H1 (cell line): ENCODE measurements at regions not wholly inside any gene's neighbourhood (a gene's known extent, or its start where the extent isn't known, plus 50 kb on each side); places are given as distances from the start of the nearest gene placed in this dataset.

Experiments
- CTCF ChIA-PET: fragments of 300-600 bp; sonication (Branson Sonifier 250); formaldehyde crosslinking; loops from one replicate; lab custom pipeline; 2021; ENCODE audit not compliant: partially characterized antibody; lab: Charles Lee
- POLR2A ChIA-PET: fragments of 300-600 bp; sonication (Branson Sonifier 250); formaldehyde crosslinking; loops from one replicate; lab custom pipeline; 2021; ENCODE audit warnings: inconsistent platforms; ENCODE audit not compliant: partially characterized antibody; lab: Charles Lee
- DNase-seq, 2 experiments: peaks; one replicate each; pipeline versions ENCODE4 v3.0.0 to v3.0.0-alpha.2; 2010 to 2022; ENCODE audit warnings: low spot score in 2 of 2, low read depth in 1 of 2, mixed read lengths in 1 of 2
- FAIRE-seq: peaks from 2 replicates; lab custom pipeline; 2011; peaks lifted over from hg19 to GRCh38; lab: Jason Lieb, UNC
- H2AFZ ChIP-seq: 2 replicates; pipeline ENCODE4 v1.8.1; 2012; ENCODE audit warnings: low read length, inconsistent platforms
- H2AK5ac ChIP-seq: 2 replicates; pipeline ENCODE4 v1.6.1; 2013; ENCODE audit warnings: low read depth, low read length
- H2BK120ac ChIP-seq: replicated peaks from 2 replicates; pipeline ENCODE3; 2013; ENCODE audit warnings: low read depth, low read length, inconsistent platforms
- H2BK12ac ChIP-seq: 2 replicates; pipeline ENCODE4 v1.6.1; 2013; ENCODE audit warnings: low read depth, low read length
- H2BK15ac ChIP-seq: 2 replicates; pipeline ENCODE4 v1.6.1; 2013; ENCODE audit warnings: low read length
- H2BK20ac ChIP-seq: 2 replicates; pipeline ENCODE4 v1.6.1; 2013; ENCODE audit warnings: low read length
- H2BK5ac ChIP-seq: 2 replicates; pipeline ENCODE4 v1.6.1; 2013; ENCODE audit warnings: low read depth, low read length
- H3K14ac ChIP-seq: 2 replicates; pipeline ENCODE4 v1.6.1; 2013; ENCODE audit warnings: inconsistent platforms; ENCODE audit not compliant: insufficient read length
- H3K18ac ChIP-seq: 2 replicates; pipeline ENCODE4 v1.6.1; 2013; ENCODE audit warnings: low read length; ENCODE audit errors: extremely low read depth
- H3K23ac ChIP-seq: 2 replicates; pipeline ENCODE4 v1.6.1; 2013; ENCODE audit warnings: inconsistent platforms; ENCODE audit not compliant: insufficient read length
- H3K23me2 ChIP-seq: 2 replicates; pipeline ENCODE4 v1.6.1; 2013; ENCODE audit warnings: low read depth, low read length
- H3K27ac ChIP-seq: 2 replicates; pipeline ENCODE4 v1.6.1; 2011; ENCODE audit warnings: low read depth, low read length, inconsistent platforms
- H3K27me3 ChIP-seq, 4 experiments: replicated peaks in 1 of 4; 1 replicate in 1 of 4; 2 replicates in 3 of 4; pipeline versions ENCODE4 v1.6.1 to v1.8.1; 2011 to 2013; ENCODE audit warnings: low read length in 3 of 4, mild to moderate bottlenecking in 3 of 4, inconsistent platforms in 2 of 4, mixed read lengths in 2 of 4, moderate library complexity in 1 of 4; ENCODE audit not compliant: control insufficient read depth in 3 of 4, insufficient read depth in 3 of 4; ENCODE audit errors: extremely low read depth in 1 of 4
- H3K36me3 ChIP-seq, 4 experiments: 2 replicates each; pipeline versions ENCODE4 v1.6.1 to v1.8.1; 2011 to 2013; ENCODE audit warnings: mild to moderate bottlenecking in 4 of 4, low read length in 3 of 4, moderate library complexity in 2 of 4, control low read depth in 1 of 4, inconsistent platforms in 1 of 4; ENCODE audit not compliant: insufficient read depth in 4 of 4, control insufficient read depth in 2 of 4
- H3K4ac ChIP-seq: replicated peaks from 2 replicates; pipeline ENCODE3; 2013; ENCODE audit warnings: low read length, low read depth, mixed read lengths, inconsistent platforms; ENCODE audit not compliant: insufficient read length
- H3K4me1 ChIP-seq, 4 experiments: replicated peaks in 1 of 4; 1 replicate in 1 of 4; 2 replicates in 3 of 4; pipeline versions ENCODE4 v1.6.1 to v1.8.1; 2011 to 2013; ENCODE audit warnings: low read length in 3 of 4, inconsistent platforms in 2 of 4, mixed read lengths in 1 of 4; ENCODE audit not compliant: insufficient read depth in 4 of 4, control insufficient read depth in 3 of 4
- H3K4me2 ChIP-seq, 2 experiments: 2 replicates each; pipeline versions ENCODE4 v1.6.1 to v1.8.1; 2011 to 2013; ENCODE audit warnings: low read depth in 2 of 2, low read length in 2 of 2, control low read depth in 1 of 2, inconsistent platforms in 1 of 2, mild to moderate bottlenecking in 1 of 2; ENCODE audit not compliant: insufficient read depth in 1 of 2
- H3K4me3 ChIP-seq, 4 experiments: fragments of 200-600, 300-600 bp in 1 of 4; sonication (generic), shearing (Covaris generic), sonication (Bioruptor Twin) in 1 of 4; 2 replicates each; pipeline versions ENCODE4 v1.5.1 to v1.8.1; 2011 to 2016; ENCODE audit warnings: low read length in 4 of 4, low read depth in 3 of 4, control low read depth in 2 of 4, inconsistent platforms in 2 of 4, mild to moderate bottlenecking in 2 of 4, mixed read lengths in 1 of 4, moderate library complexity in 1 of 4; ENCODE audit not compliant: insufficient read depth in 2 of 4; ENCODE audit errors: extremely low read depth in 1 of 4
- H3K56ac ChIP-seq: replicated peaks from 2 replicates; pipeline ENCODE3; 2013; ENCODE audit warnings: low read depth, mild to moderate bottlenecking, mixed read lengths, low read length, inconsistent platforms; ENCODE audit not compliant: insufficient read length
- H3K79me1 ChIP-seq: 2 replicates; pipeline ENCODE4 v1.6.1; 2013; ENCODE audit warnings: low read depth, low read length, control low read depth
- H3K79me2 ChIP-seq, 2 experiments: 2 replicates each; pipeline versions ENCODE4 v1.6.1 to v1.8.1; 2012 to 2013; ENCODE audit warnings: low read length in 2 of 2, mild to moderate bottlenecking in 2 of 2, inconsistent platforms in 1 of 2; ENCODE audit not compliant: insufficient read depth in 2 of 2, control insufficient read depth in 1 of 2
- H3K9ac ChIP-seq, 4 experiments: replicated peaks in 1 of 4; 1 replicate in 1 of 4; 2 replicates in 3 of 4; pipeline versions ENCODE4 v1.6.1 to v1.8.1; 2011 to 2013; ENCODE audit warnings: low read depth in 3 of 4, low read length in 3 of 4, control low read depth in 2 of 4, mild to moderate bottlenecking in 2 of 4, moderate library complexity in 2 of 4, inconsistent platforms in 1 of 4; ENCODE audit errors: extremely low read depth in 1 of 4
- H3K9me3 ChIP-seq, 2 experiments: 2 replicates each; pipeline versions ENCODE4 v1.6.1 to v1.8.1; 2012 to 2013; ENCODE audit warnings: mild to moderate bottlenecking in 2 of 2, moderate library complexity in 2 of 2, control low read depth in 1 of 2, inconsistent platforms in 1 of 2, low read depth in 1 of 2, low read length in 1 of 2, mixed read lengths in 1 of 2; ENCODE audit not compliant: insufficient read depth in 2 of 2
- H4K20me1 ChIP-seq, 2 experiments: replicated peaks in 1 of 2; 2 replicates each; pipeline versions ENCODE3 to v1.8.1; 2011 to 2013; ENCODE audit warnings: inconsistent platforms in 2 of 2, low read length in 2 of 2, mild to moderate bottlenecking in 1 of 2; ENCODE audit not compliant: insufficient read depth in 2 of 2, control insufficient read depth in 1 of 2
- H4K5ac ChIP-seq: 2 replicates; pipeline ENCODE4 v1.6.1; 2013; ENCODE audit warnings: low read length, low read depth, mixed read lengths, inconsistent platforms; ENCODE audit not compliant: insufficient read length
- H4K8ac ChIP-seq: 2 replicates; pipeline ENCODE4 v1.8.0; 2013; ENCODE audit warnings: mild to moderate bottlenecking, moderate library complexity, low read length, inconsistent platforms; ENCODE audit not compliant: insufficient read depth; ENCODE audit errors: extremely low read depth
- H4K91ac ChIP-seq: replicated peaks from 2 replicates; pipeline ENCODE3; 2013; ENCODE audit warnings: low read length, mixed read lengths, inconsistent platforms; ENCODE audit not compliant: insufficient read length
- CEBPB ChIP-seq: IDR thresholded peaks from 2 replicates; pipeline ENCODE4 v1.6.1; 2012; ENCODE audit warnings: low read depth, low read length
- CTBP2 ChIP-seq: IDR thresholded peaks from 2 replicates; pipeline ENCODE4 v1.7.0; 2011; ENCODE audit warnings: borderline replicate concordance, mild to moderate bottlenecking, moderate library complexity, mixed read lengths, low read length; ENCODE audit not compliant: insufficient read depth, insufficient read length
- EGR1 ChIP-seq: IDR thresholded peaks from 2 replicates; pipeline ENCODE4 v1.6.1; 2011; ENCODE audit warnings: low read depth, low read length, borderline replicate concordance
- GABPA ChIP-seq: IDR thresholded peaks from 2 replicates; pipeline ENCODE4 v1.6.1; 2011; ENCODE audit warnings: mild to moderate bottlenecking, low read length, moderate library complexity, borderline replicate concordance; ENCODE audit not compliant: insufficient read depth
- SP1 ChIP-seq: IDR thresholded peaks from 2 replicates; pipeline ENCODE4 v1.6.1; 2011; ENCODE audit warnings: low read depth, low read length
- WGBS, 2 experiments: shearing (Covaris generic) in 1 of 2; methylation state at CpG; one replicate each; pipeline versions ENCODE4 v1.1.6 to v1.1.7; 2013 to 2015; ENCODE audit warnings: low lambda C conversion rate in 2 of 2, mixed read lengths in 2 of 2, inconsistent platforms in 1 of 2, low coverage in 1 of 2, missing lambda C conversion rate in 1 of 2; ENCODE audit not compliant: insufficient replicate concordance in 2 of 2, insufficient coverage in 1 of 2, insufficient read length in 1 of 2; ENCODE audit errors: extremely low coverage in 1 of 2, missing lambda C conversion rate in 1 of 2; 5-methylcytosine and 5-hydroxymethylcytosine counted together

GRCh38 chr1:83691953-83692500 is 306.9 kb downstream of the TTLL7 start:
- 0 out of 2 replicates have a peak overlapping the region, but pooled peaks have one; percentile 14 for H2AFZ ChIP-seq
- no peak overlapping the region; a peak in 1 of 7 replicates for H3K9ac ChIP-seq
- H4K91ac ChIP-seq, result peak overlapping the region; percentile 20
- H3K4ac ChIP-seq, result peak overlapping the region; percentile 30
- no peaks in the 10 kb centered on the region for H3K79me2 ChIP-seq
- peak overlapping the region; percentile 97 for H2BK5ac ChIP-seq
- peak overlapping the region; percentile 74 for H2BK20ac ChIP-seq
- H4K5ac ChIP-seq, result peak overlapping the region; percentile 71
- peak overlapping the region; percentile 90; the same call in 1 of the 2 replicates for H2AK5ac ChIP-seq
- no peak overlapping the region for H3K23ac ChIP-seq
- peak overlapping the region; percentile 89 for H2BK12ac ChIP-seq
- H2BK15ac ChIP-seq, result no peak overlapping the region; the same call in 1 of the 2 replicates
- no peak for FAIRE-seq
- peak overlapping the region; percentile 81 for H2BK120ac ChIP-seq
- H3K9me3 ChIP-seq, result no peaks in the 10 kb centered on the region
- no peak overlapping the region for H4K8ac ChIP-seq
- peak overlapping the region; percentile 61; the same call in 1 of the 2 replicates for H3K27ac ChIP-seq
- DNase-seq, result no peak
- H3K23me2 ChIP-seq, result 0 out of 2 replicates have a peak, but pooled peaks cover 1% of the 10 kb centered on the region
- H4K20me1 ChIP-seq, result no peaks in the 10 kb centered on the region
- ChIA-PET POLR2A (no interaction called here), CTCF (interaction anchor here (0.7 to 1.3 kb wide), 2 partner anchors 9 to 167 kb away, joined by 3 to 4 read pairs; no protein-coding TSS in a partner anchor)
- peak overlapping the region; percentile 33 for H3K56ac ChIP-seq
- H3K36me3 ChIP-seq, result no peaks in the 10 kb centered on the region
- H3K18ac ChIP-seq, result peak overlapping the region; percentile 98
- no peaks in the 10 kb centered on the region for H3K27me3 ChIP-seq
- peak overlapping the region in 3 of 4 experiments; percentile 14 to 40 (median 17); a peak in 3 of 8 replicates for H3K4me3 ChIP-seq
- no peak overlapping the region for H3K14ac ChIP-seq
- H3K4me2 ChIP-seq, result peak overlapping the region; percentile 62 to 67
- H3K79me1 ChIP-seq, result no peaks in the 10 kb centered on the region
- WGBS, 2 experiments, result 89% methylated on average over 8 of the region's 8 CpGs; no CpG with 5 or more reads in 1 of the 2 experiments
- peaks cover 17 to 36% (median 30%) of the 10 kb centered on the region in 4 experiments for H3K4me1 ChIP-seq
- TF ChIP-seq CTBP2 (no peak), GABPA (no peak), EGR1 (no peak), SP1 (no peak), CEBPB (no peak)
